Skeletal muscle satellite cell (primary cell): ENCODE measurements at regions not wholly inside any gene's neighbourhood (a gene's known extent, or its start where the extent isn't known, plus 50 kb on each side); places are given as distances from the start of the nearest gene placed in this dataset.
"Not testable (repeated sequence)": the region's sequence is repeated elsewhere in the genome, so short reads cannot be mapped to it uniquely, and the experiment has no call there.

Source experiments
- H3K27me3 ChIP-seq: 2 replicates; pipeline ENCODE4 v1.7.0; 2013; ENCODE audit warnings: low read length; ENCODE audit not compliant: control insufficient read depth, insufficient read depth
- H3K36me3 ChIP-seq: 2 replicates; pipeline ENCODE4 v1.7.0; 2013; ENCODE audit warnings: mild to moderate bottlenecking, control low read depth, low read length; ENCODE audit not compliant: insufficient read depth
- H3K4me1 ChIP-seq: 2 replicates; pipeline ENCODE4 v1.7.0; 2013; ENCODE audit warnings: low read length; ENCODE audit not compliant: control insufficient read depth, insufficient read depth
- H3K4me2 ChIP-seq: 2 replicates; pipeline ENCODE4 v1.7.0; 2013; ENCODE audit warnings: mild to moderate bottlenecking, low read length
- H3K4me3 ChIP-seq: 2 replicates; pipeline ENCODE4 v1.7.0; 2013; ENCODE audit warnings: low read length
- H3K9ac ChIP-seq: 2 replicates; pipeline ENCODE4 v1.7.0; 2013; ENCODE audit warnings: mild to moderate bottlenecking, low read depth, low read length, moderate library complexity
- H3K9me3 ChIP-seq: replicated peaks from 2 replicates; pipeline ENCODE4 v1.7.0; 2013; ENCODE audit warnings: mild to moderate bottlenecking, control low read depth, low read length

- Histone ChIP-seq H3K4me3 (no peak overlapping the region), H3K27me3 (no peaks in the 10 kb centered on the region), H3K9me3 (no peaks in the 10 kb centered on the region), H3K36me3 (no peaks in the 10 kb centered on the region), H3K9ac (no peak overlapping the region), H3K4me1 (peaks cover 9% of the 10 kb centered on the region), H3K4me2 (no peak overlapping the region)
Measured at GRCh38 chr14:26293909-26294308, 303.9 kb downstream of the NOVA1 start.

- no peak overlapping the region for H3K9ac ChIP-seq
- H3K27me3 ChIP-seq: no peaks in the 10 kb centered on the region
- H3K4me1 ChIP-seq: peaks cover 18% of the 10 kb centered on the region
- no peak overlapping the region for H3K4me3 ChIP-seq
- no peaks in the 10 kb centered on the region for H3K36me3 ChIP-seq
- H3K4me2 ChIP-seq: no peak overlapping the region
- H3K9me3 ChIP-seq: no peaks in the 10 kb centered on the region
Measured at GRCh38 chr14:26289891-26290486, 307.8 kb downstream of the NOVA1 start.

DNA sequence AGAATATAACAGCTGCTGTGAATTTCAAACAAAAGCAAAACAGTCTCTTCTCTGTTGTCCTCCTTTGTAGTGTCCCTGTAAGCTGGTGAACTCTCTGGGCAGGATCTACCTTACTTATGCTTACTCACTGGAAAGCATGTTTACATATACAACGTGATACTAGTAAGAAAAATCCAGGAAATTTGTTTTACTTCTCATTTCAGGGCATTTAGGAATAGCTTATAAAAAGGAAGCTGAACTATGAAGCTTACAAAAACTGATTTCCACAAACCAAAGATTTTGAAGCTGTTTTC is 311.0 kb downstream of the NOVA1 start:
- H3K9ac ChIP-seq: no peak overlapping the region
- H3K4me3 ChIP-seq: no peak overlapping the region
- H3K27me3 ChIP-seq: no peaks in the 10 kb centered on the region
- H3K4me2 ChIP-seq: no peak overlapping the region
- no peaks in the 10 kb centered on the region for H3K9me3 ChIP-seq
- H3K4me1 ChIP-seq: peaks cover 27% of the 10 kb centered on the region
- no peaks in the 10 kb centered on the region for H3K36me3 ChIP-seq

DNA sequence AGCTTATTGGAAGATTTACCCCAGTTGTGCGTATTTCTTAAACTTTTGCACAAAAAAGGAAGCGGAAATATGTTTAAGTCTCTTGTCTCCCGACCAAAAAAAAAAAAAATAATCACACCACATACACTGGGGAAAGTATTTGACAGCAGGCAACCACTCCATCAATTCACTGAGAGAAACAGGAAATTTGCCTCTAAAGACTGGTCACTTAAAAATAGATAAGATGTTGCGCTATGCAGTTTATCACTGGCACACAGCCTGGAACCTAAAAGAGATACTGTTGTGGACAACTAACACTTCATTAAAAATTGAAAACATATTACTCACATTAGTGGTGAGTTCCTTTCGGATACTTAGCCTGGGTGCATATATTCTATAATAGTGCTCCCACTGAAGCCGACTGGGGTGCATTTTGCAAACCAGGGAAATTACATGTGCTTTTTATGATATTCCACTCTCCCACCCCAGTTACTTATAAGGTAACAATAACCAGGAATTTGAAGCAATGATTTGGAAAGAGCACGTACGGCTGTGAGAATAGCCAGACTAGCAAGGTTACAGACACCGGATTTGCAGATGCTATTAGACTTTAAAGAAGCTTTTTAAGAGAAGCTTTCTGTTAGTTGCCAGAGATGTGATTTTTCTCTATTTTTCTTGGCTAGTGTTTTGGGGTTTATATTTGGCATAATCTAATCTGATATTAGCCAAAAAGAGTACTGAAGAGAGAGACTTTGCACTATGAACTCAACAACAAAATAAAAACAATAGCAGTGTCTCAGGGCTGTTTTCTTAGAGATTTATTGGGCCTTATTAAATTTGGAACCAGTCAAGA is 311.5 kb downstream of the NOVA1 start:
- Histone ChIP-seq H3K4me3 (no peak overlapping the region), H3K4me2 (no peak overlapping the region), H3K9me3 (no peaks in the 10 kb centered on the region), H3K9ac (no peak overlapping the region), H3K27me3 (no peaks in the 10 kb centered on the region), H3K4me1 (peaks cover 33% of the 10 kb centered on the region), H3K36me3 (no peaks in the 10 kb centered on the region)

GRCh38 chr14:26282578-26282977 is 315.3 kb downstream of the NOVA1 start:
- Histone ChIP-seq H3K4me3 (no peak overlapping the region), H3K9me3 (no peaks in the 10 kb centered on the region), H3K4me1 (peaks cover 30% of the 10 kb centered on the region), H3K9ac (no peak overlapping the region), H3K36me3 (no peaks in the 10 kb centered on the region), H3K27me3 (no peaks in the 10 kb centered on the region), H3K4me2 (no peak overlapping the region)

DNA sequence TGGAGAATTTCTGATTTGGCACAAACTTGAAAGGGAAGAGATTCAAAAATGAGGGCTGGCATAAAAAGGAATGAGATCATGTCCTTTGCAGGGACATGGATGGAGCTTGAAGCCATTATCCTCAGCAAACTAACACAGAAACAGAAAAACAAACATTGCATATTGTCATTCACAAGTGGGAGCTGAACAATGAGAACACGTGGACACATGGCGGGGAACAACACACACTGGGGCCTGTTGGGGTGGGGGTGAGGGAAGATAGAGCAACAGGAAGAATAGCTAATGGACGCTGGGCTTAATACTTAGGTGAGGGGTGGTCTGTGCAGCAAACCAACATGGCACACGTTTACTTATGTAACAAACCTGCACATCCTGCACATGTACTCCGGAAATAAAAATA is 315.8 kb downstream of the NOVA1 start:
- not testable (repeated sequence) for H3K9ac ChIP-seq, H3K9me3 ChIP-seq, H3K4me2 ChIP-seq, H3K4me3 ChIP-seq, H3K36me3 ChIP-seq, H3K27me3 ChIP-seq
- H3K4me1 ChIP-seq: peaks cover 28% of the 10 kb centered on the region

- Histone ChIP-seq H3K9ac (no peak overlapping the region), H3K4me3 (no peak overlapping the region), H3K4me1 (peaks cover 22% of the 10 kb centered on the region), H3K4me2 (no peak overlapping the region), H3K36me3 (no peaks in the 10 kb centered on the region), H3K27me3 (no peaks in the 10 kb centered on the region), H3K9me3 (no peaks in the 10 kb centered on the region)
Measured at GRCh38 chr14:26281280-26281998, 316.4 kb downstream of the NOVA1 start.

GRCh38 chr14:26276757-26277156 is 321.1 kb downstream of the NOVA1 start:
- H3K4me2 ChIP-seq: no peak overlapping the region
- no peaks in the 10 kb centered on the region for H3K27me3 ChIP-seq
- H3K9me3 ChIP-seq: no peaks in the 10 kb centered on the region
- peaks cover 10% of the 10 kb centered on the region for H3K4me1 ChIP-seq
- no peak overlapping the region for H3K9ac ChIP-seq
- no peak overlapping the region for H3K4me3 ChIP-seq
- no peaks in the 10 kb centered on the region for H3K36me3 ChIP-seq

DNA sequence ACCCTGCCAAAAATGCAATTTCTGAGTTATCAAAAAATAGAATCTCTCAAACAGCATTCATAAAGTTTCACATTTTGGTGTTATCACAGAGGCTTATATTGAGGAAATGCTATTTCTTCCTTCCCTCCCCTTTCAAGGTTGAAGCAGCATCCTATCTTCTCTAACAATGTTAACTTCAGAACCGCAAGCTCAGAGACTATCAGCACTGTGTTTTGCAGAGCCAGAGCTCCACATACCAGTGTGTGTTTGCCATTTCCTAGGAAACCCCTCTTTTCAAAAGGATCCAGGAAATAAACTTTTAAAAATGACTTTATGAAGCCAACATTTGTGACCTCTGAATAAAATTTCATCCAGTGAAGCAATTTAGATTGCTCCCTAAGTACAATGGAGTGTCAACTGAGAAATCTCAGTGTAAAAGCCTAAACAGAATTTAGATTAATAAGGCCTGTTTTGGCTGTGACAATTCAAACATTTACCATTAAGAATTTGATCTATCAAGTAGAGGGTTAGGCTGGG is 332.6 kb downstream of the NOVA1 start:
- Histone ChIP-seq H3K4me3 (no peak overlapping the region), H3K9ac (no peak overlapping the region), H3K4me1 (no peaks in the 10 kb centered on the region), H3K27me3 (no peaks in the 10 kb centered on the region), H3K9me3 (no peaks in the 10 kb centered on the region), H3K4me2 (no peak overlapping the region), H3K36me3 (no peaks in the 10 kb centered on the region)

DNA sequence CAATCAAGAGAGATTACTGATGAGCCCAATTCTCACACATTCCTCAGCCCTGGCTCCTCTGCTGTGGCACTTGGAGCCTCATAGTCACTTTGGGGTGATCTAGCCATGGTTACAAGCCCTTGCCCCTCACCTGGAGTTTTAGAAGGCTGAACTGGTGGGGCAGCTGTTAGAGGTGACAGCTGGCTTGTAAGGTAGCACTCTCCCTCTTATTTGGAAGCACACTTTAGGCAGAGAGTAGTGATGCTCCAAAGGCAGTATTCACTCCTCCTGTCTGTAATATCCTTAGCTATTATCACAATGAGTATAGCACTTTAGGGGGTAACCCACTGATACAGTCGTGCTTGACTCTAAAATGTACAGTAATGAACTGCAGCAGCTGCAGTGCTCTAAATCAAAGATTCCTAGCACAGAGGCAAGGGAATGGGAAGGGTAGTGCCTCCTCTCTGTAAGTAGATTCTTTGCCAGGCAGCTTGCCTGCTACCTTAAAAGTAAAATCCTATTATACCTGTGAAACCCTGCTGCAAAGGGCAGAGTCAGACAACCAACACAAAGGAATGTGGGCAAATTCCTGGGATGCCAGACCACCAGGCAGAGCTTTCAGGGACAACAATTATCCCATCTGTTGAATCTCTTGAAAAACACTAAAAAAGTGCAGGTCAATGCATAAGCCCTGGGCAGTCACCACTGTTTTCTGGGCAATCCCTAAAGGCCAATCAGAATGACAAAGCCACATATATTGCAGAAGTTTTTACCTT is 336.3 kb downstream of the NOVA1 start:
- H3K9ac ChIP-seq: no peak overlapping the region
- H3K9me3 ChIP-seq: no peaks in the 10 kb centered on the region
- no peaks in the 10 kb centered on the region for H3K36me3 ChIP-seq
- no peaks in the 10 kb centered on the region for H3K4me1 ChIP-seq
- no peak overlapping the region for H3K4me2 ChIP-seq
- H3K4me3 ChIP-seq: no peak overlapping the region
- no peaks in the 10 kb centered on the region for H3K27me3 ChIP-seq

DNA sequence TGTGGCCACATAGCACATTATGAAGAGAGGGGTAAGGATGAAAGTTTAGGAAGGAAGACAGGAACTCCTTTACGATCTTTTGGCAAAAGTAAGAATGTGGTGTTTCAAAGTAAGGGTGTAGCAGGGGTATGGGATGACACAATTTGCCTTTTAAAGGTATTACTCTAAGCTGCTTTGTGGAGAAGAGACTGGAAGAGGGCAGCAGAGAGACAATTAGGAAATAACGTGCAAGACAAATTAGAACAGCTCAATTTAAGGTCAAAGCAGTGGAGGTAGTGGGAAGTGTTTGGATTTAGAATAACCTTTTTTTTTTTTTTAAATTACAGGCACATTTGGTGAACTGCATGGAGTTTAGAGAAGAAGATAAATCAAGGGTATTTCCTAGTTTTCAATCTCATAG is 342.6 kb downstream of the NOVA1 start:
- no peak overlapping the region for H3K4me3 ChIP-seq
- H3K36me3 ChIP-seq: no peaks in the 10 kb centered on the region
- H3K27me3 ChIP-seq: no peaks in the 10 kb centered on the region
- no peaks in the 10 kb centered on the region for H3K9me3 ChIP-seq
- H3K4me2 ChIP-seq: no peak overlapping the region
- H3K4me1 ChIP-seq: no peaks in the 10 kb centered on the region
- no peak overlapping the region for H3K9ac ChIP-seq
